Neural progenitor cell (in vitro differentiated cells): ENCODE measurements at regions not wholly inside any gene's neighbourhood (a gene's known extent, or its start where the extent isn't known, plus 50 kb on each side); places are given as distances from the start of the nearest gene placed in this dataset.

Experiments used
- CTCF ChIP-seq: fragments of 200-600 bp; sonication (generic); IDR thresholded peaks from 2 replicates; pipeline ENCODE4 v1.5.1; 2017; ENCODE audit warnings: antibody characterized with exemption, mild to moderate bottlenecking
- EZH2 ChIP-seq: fragments of 200-600 bp; sonication (generic); IDR thresholded peaks from 2 replicates; pipeline ENCODE4 v1.6.1; 2017; ENCODE audit warnings: antibody characterized with exemption, mild to moderate bottlenecking, moderate library complexity

GRCh38 chr2:161557538-161557937 is 66.7 kb upstream of the SLC4A10 start:
- no peak for TF ChIP-seq EZH2
- no peak for TF ChIP-seq CTCF
